Spinal cord (tissue), 9 donors: ENCODE measurements at regions not wholly inside any gene's neighbourhood (a gene's known extent, or its start where the extent isn't known, plus 50 kb on each side); places are given as distances from the start of the nearest gene placed in this dataset.

ENCODE experiments used
- DNase-seq, 6 donors: peaks; one replicate each; pipeline versions ENCODE4 v3.0.0 to v3.0.0-alpha.2; 2013 to 2015; ENCODE audit warnings: low spot score in 6 of 6, low read depth in 4 of 6
- H3K27ac ChIP-seq: one replicate; pipeline ENCODE4 v1.5.1; 2013; ENCODE audit warnings: low read depth, low read length, control low read depth
- H3K27me3 ChIP-seq: one replicate; pipeline ENCODE4 v1.6.1; 2013; ENCODE audit warnings: low read length; ENCODE audit not compliant: control insufficient read depth, insufficient read depth
- H3K36me3 ChIP-seq: one replicate; pipeline ENCODE4 v1.6.1; 2013; ENCODE audit warnings: low read length; ENCODE audit not compliant: control insufficient read depth, insufficient read depth
- H3K4me1 ChIP-seq: one replicate; pipeline ENCODE4 v1.6.1; 2013; ENCODE audit warnings: low read length; ENCODE audit not compliant: control insufficient read depth, insufficient read depth
- H3K4me3 ChIP-seq: one replicate; pipeline ENCODE4 v1.5.1; 2013; ENCODE audit warnings: low read depth, low read length, control low read depth
- H3K9me3 ChIP-seq: one replicate; pipeline ENCODE4 v1.6.1; 2013; ENCODE audit warnings: low read length; ENCODE audit not compliant: control insufficient read depth, insufficient read depth
- WGBS: methylation state at CpG from one replicate; pipeline ENCODE4 v1.1.5; 2013; ENCODE audit warnings: missing lambda C conversion rate; ENCODE audit not compliant: insufficient coverage; 5-methylcytosine and 5-hydroxymethylcytosine counted together
- donor health status: healthy.

DNA sequence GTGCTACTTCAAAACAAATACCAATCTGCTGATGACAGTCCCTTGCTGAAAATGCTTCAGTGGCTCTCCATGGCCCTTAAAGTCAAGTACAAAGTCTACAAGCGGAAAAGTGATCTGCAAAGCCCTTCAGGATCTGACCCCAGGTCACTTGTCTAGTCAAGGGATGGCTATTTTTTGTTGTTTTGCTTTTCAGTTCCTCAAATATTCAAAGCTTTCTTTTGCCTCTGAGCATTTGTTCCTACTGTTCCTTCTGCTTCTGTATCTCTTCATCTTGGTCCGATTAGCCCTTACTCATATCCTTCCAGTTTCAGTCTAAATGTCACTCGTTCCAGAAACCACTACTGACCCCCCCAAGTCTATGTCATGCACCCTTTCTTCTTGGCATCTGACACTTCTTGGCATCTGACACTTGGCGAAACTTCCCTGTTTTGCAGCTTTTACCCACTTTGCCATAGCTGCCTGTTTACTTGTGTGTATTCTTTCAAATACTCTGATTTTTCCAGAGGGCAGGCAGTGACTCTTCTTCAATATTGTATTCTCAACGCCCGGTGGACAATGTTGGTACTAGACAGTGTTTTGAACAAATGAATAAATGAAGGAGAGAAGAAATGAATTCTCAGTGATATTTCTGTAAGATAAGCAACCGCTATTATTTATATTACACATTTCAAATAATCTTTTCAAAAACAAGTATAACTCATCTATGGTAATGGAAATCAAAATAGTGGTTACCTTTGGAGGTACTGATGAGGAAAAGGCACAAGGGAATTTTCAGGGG, 175.9 kb upstream of the FN1 start:
- 81% methylated on average over 3 of the region's 7 CpGs for WGBS

GRCh38 chr2:215609089-215610032, 173.5 kb upstream of the FN1 start:
- H3K27me3 ChIP-seq: no peaks in the 10 kb centered on the region
- 100% methylated on average over 4 of the region's 8 CpGs for WGBS
- H3K27ac ChIP-seq: no peak overlapping the region
- no peak overlapping the region for H3K4me3 ChIP-seq
- H3K4me1 ChIP-seq: no peaks in the 10 kb centered on the region
- H3K9me3 ChIP-seq: no peaks in the 10 kb centered on the region
- no peaks in the 10 kb centered on the region for H3K36me3 ChIP-seq
- no peak for DNase-seq

More for the DNA sequence above, 175.9 kb upstream of the FN1 start:
- H3K27me3 ChIP-seq: no peaks in the 10 kb centered on the region
- H3K36me3 ChIP-seq: no peaks in the 10 kb centered on the region
- H3K9me3 ChIP-seq: no peaks in the 10 kb centered on the region
- no peak for DNase-seq
- no peak overlapping the region for H3K27ac ChIP-seq
- H3K4me3 ChIP-seq: no peak overlapping the region
- H3K4me1 ChIP-seq: no peaks in the 10 kb centered on the region

DNA sequence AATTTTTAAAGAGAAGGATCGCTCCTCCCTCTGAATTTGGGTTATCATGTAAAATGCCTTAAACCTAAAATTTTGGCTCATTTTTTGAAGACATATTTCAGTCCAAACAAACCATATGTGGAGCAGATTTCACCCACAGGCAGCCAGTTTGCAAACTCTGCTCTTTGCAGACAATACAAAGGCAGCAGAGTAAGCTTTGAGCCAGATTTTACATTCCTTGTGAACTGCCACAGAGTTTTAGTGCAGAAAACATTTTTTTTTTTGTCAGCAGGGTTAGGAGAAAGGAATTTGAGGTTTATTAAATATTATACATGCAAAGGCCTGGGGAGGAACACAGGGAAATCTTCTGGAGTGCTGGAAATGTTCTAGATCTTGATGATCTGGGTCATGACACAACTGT, 171.9 kb upstream of the FN1 start:
- Histone ChIP-seq H3K27me3 (no peaks in the 10 kb centered on the region), H3K4me3 (no peak overlapping the region), H3K9me3 (no peaks in the 10 kb centered on the region), H3K4me1 (no peaks in the 10 kb centered on the region), H3K27ac (no peak overlapping the region), H3K36me3 (no peaks in the 10 kb centered on the region)
- peak in 1 of 6 donors; percentile 84 for DNase-seq
- WGBS: no CpG with 5 or more reads among the region's 1 CpG

DNA sequence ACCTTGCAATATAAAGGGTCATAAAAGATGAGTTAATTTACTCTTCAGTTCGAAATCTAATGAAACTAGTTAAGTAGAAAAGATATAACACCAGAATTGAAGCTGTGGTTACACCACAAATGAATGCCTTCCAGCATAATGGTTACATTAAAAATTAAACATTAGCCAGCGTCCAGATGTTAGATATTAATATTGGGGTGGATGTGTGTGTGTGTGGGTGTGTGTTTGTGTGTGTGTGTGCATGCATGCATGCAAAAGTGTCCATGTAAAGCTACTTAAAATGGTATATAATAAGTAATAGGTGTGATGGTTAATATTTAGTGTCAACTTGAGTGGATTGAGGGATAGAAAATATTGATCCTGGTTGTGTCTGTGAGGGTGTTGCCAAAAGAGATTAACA, 170.4 kb upstream of the FN1 start:
- DNase-seq: no peak
- Histone ChIP-seq H3K36me3 (no peaks in the 10 kb centered on the region), H3K4me1 (no peaks in the 10 kb centered on the region), H3K9me3 (no peaks in the 10 kb centered on the region), H3K27ac (no peak overlapping the region), H3K27me3 (no peaks in the 10 kb centered on the region), H3K4me3 (no peak overlapping the region)
- no CpG with 5 or more reads among the region's 2 CpGs for WGBS

DNA sequence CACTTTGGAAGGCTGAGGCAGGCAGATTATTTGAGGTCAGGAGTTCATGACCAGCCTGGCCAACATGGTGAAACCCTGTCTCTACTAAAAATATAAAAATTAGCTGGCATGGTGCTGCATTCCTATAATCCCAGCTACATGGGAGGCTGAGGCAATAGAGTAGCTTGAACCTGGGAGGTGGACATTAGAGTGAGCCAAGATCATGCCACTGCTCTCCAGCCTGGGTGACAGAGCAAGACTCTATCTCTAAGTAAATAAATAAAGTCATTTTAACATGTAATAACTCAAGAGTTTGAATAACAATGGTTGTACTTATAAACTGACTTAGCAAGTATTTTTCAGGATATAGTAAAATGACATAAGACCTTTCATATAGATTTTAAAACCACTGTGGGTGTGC, 169.3 kb upstream of the FN1 start:
- no peaks in the 10 kb centered on the region for H3K36me3 ChIP-seq
- no peak overlapping the region for H3K27ac ChIP-seq
- H3K27me3 ChIP-seq: no peaks in the 10 kb centered on the region
- no peak for DNase-seq
- H3K4me3 ChIP-seq: no peak overlapping the region
- no peaks in the 10 kb centered on the region for H3K4me1 ChIP-seq
- H3K9me3 ChIP-seq: no peaks in the 10 kb centered on the region

DNA sequence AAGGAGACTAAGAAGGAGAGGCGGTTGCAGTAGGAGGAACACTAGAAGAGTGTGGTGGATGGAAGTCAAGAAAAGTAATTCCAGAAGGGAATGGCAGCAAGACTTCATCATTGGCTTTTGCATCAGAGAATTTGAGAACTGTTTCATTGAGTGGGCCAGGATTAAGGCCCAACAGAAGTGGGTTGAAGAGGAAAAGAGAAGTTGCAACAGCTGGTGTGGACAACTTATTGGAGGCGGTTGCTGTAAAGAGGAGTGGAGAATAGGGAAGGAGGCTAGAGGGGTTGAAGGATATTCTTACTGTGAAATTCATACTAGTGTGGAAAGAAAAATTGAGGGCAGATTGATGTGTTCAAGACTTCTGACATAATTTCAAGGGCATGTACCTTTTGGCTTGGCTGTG, 168.7 kb upstream of the FN1 start:
- Histone ChIP-seq H3K36me3 (no peaks in the 10 kb centered on the region), H3K4me3 (no peak overlapping the region), H3K27me3 (no peaks in the 10 kb centered on the region), H3K4me1 (no peaks in the 10 kb centered on the region), H3K9me3 (no peaks in the 10 kb centered on the region), H3K27ac (no peak overlapping the region)
- WGBS: 68% methylated on average over 2 of the region's 2 CpGs
- DNase-seq: no peak

GRCh38 chr2:215603440-215603839, 167.6 kb upstream of the FN1 start:
- Histone ChIP-seq H3K4me1 (no peaks in the 10 kb centered on the region), H3K9me3 (no peaks in the 10 kb centered on the region), H3K27me3 (no peaks in the 10 kb centered on the region), H3K27ac (no peak overlapping the region), H3K4me3 (no peak overlapping the region), H3K36me3 (no peaks in the 10 kb centered on the region)
- WGBS: 96% methylated on average over 7 of the region's 7 CpGs
- no peak for DNase-seq

DNA sequence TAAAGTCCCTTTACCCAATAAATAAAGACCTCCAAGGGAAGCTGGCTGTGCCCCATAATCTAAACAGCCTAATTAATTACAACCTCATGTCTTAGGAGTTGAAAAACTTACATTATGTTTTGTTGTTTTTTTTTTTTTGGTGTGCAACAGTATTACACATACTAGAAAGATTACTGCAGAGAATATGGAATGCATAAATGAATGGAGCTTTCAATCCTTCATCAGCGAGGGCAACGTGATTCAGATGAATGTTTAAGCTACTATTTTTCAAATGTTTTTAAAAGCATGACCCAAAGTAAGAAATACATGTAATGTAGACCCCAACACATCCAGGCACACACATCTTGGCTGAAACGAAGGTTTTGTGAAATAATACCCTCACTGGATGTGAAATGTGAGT, 167.1 kb upstream of the FN1 start:
- Histone ChIP-seq H3K9me3 (no peaks in the 10 kb centered on the region), H3K27ac (no peak overlapping the region), H3K36me3 (no peaks in the 10 kb centered on the region), H3K27me3 (no peaks in the 10 kb centered on the region), H3K4me1 (no peaks in the 10 kb centered on the region), H3K4me3 (no peak overlapping the region)
- DNase-seq: no peak
- no CpG with 5 or more reads among the region's 3 CpGs for WGBS

DNA sequence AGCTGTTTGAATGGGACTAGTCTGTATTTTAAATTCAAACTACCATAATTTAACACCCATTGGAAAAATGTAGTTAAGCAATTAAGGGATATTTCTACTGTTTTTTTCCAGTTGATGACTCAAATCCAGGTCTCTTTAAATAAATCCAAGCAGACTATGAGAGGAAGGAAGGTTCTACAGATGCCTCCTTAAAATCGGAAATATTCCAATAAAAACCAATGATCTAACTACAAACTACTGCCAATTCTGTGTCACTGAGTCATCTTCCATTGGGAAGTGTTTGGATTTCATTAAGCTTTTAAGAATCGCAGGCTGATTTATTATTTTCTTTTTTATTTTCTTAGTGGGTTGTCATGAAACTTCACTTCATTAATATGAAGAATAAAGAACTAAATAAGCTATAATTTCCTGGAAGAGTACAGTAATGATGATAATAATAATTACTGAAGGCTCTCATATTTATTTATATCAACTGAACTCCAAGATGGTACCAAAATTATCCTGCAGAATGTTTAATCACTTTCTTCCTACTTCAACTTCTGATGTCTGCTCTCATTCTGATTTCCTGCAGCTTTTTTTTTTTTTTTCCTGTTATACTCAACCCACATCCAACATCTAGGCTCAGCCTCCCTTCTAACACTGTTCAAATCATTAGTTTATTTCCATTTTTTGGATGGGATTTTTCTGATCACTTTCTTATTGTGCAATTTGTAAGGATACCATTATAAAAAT, 166.3 kb upstream of the FN1 start:
- H3K36me3 ChIP-seq: no peaks in the 10 kb centered on the region
- WGBS: no CpG with 5 or more reads among the region's 2 CpGs
- no peaks in the 10 kb centered on the region for H3K9me3 ChIP-seq
- peak in 1 of 6 donors; percentile 27 for DNase-seq
- no peaks in the 10 kb centered on the region for H3K4me1 ChIP-seq
- H3K4me3 ChIP-seq: no peak overlapping the region
- H3K27me3 ChIP-seq: no peaks in the 10 kb centered on the region
- H3K27ac ChIP-seq: no peak overlapping the region
